GM12891 (cell line): ENCODE measurements at regions not wholly inside any gene's neighbourhood (a gene's known extent, or its start where the extent isn't known, plus 50 kb on each side); places are given as distances from the start of the nearest gene placed in this dataset.

ENCODE experiments used
- DNase-seq: peaks from one replicate; pipeline ENCODE4 v3.0.0; 2011; ENCODE audit warnings: low spot score; ENCODE audit not compliant: insufficient read length
- FAIRE-seq: peaks from 2 replicates; lab custom pipeline; 2011; peaks lifted over from hg19 to GRCh38; lab: Jason Lieb, UNC
- PAX5 ChIP-seq: IDR thresholded peaks from 2 replicates; pipeline ENCODE4 v1.6.1; 2011; ENCODE audit warnings: low read length, moderate library complexity, mild to moderate bottlenecking; ENCODE audit not compliant: insufficient read depth, severe bottlenecking
- POLR2A ChIP-seq: IDR thresholded peaks from 2 replicates; pipeline ENCODE4 v1.6.1; 2011; ENCODE audit warnings: low read depth, low read length, control low read depth
- POLR2AphosphoS5 ChIP-seq: IDR thresholded peaks from 2 replicates; pipeline ENCODE4 v1.6.1; 2011; ENCODE audit warnings: low read depth, low read length, control low read depth
- POU2F2 ChIP-seq: IDR thresholded peaks from 2 replicates; pipeline ENCODE4 v1.6.1; 2011; ENCODE audit warnings: low read depth, mild to moderate bottlenecking, control low read depth, low read length, moderate library complexity
- SPI1 ChIP-seq: IDR thresholded peaks from 2 replicates; pipeline ENCODE4 v1.6.1; 2011; ENCODE audit warnings: low read depth, low read length, control low read depth
- TAF1 ChIP-seq: IDR thresholded peaks from 2 replicates; pipeline ENCODE4 v1.6.1; 2011; ENCODE audit warnings: low read depth, low read length, control low read depth

GRCh38 chr2:5364361-5364760, 327.8 kb upstream of the SOX11 start:
- TF ChIP-seq POU2F2 (no peak), PAX5 (no peak), TAF1 (no peak), POLR2A (no peak), SPI1 (no peak), POLR2AphosphoS5 (no peak)
- DNase-seq (no peak), FAIRE-seq (no peak)

DNA sequence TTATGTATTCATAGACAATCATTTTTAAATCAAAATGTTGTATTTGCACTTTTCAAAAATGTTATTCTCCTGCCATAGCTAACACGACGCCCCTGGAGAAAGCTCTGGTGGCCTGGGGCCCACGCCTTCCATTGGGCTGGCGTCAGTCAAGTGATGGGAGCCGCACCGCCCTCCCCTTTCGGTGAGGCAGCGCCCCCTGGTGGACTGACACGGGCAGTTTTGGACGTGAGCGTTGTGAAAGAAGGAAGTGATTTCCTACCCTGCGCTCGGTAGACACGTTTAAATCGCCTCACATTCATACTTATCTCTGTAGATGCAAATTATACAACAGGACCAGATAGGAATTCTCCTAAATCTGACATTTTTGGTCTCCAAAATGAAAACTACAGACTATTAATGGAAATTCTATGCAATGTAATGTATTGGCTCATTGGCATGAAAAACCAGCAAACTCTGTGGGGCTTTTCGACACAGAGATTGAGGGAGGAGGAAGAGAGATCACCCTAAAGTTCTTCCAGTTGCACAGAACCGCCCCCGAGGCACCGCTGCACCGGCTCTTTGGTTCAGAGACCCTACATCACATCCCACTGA, 326.2 kb upstream of the SOX11 start:
- DNase-seq (peak; percentile 46), FAIRE-seq (peak; percentile 16)
- TF ChIP-seq SPI1 (peak; percentile 69), TAF1 (no peak), PAX5 (no peak), POU2F2 (no peak), POLR2AphosphoS5 (no peak), POLR2A (no peak)

DNA sequence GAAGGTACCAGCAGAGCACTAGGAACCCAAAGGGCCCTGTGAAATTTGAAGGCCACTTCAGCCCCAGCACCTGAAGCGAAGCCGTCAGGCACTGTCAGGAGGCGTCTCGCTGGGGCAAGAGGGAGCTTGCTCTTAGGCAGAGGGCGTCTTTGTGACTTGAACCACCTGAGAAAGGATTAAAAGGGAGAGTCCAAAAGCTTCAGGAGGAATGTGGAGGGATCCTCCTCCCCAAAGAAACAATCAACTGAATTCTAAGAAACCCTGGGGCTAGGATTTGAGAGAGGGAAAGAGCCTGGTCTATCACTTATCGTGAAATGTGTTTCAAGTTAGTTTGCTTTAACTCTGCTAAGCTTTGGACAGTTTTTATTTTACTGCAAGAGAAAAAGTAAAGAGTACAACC, 324.9 kb upstream of the SOX11 start:
- TF ChIP-seq POU2F2 (no peak), PAX5 (no peak), POLR2A (no peak), SPI1 (no peak), TAF1 (no peak), POLR2AphosphoS5 (no peak)
- DNase-seq (no peak), FAIRE-seq (no peak)

DNA sequence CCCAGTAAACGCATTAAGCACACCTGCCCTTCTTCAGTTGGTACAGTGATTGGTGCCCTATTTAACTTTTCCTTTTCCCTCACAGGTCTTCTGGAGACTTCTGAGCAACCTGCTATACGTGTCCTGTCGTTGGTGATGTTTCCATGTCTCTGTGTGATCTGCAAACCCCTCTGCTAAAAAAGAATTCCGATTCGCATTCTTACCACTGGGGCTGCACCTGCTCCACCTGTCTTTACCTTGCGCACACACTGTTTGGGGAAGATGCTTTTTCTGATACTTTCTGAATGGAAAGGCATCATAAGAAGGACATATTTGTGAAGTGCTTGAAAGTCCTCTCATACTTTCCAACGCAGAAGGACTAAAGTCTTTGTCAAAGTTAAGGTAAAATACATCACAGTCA, 323.9 kb upstream of the SOX11 start:
- TF ChIP-seq POLR2AphosphoS5 (no peak), POLR2A (no peak), POU2F2 (no peak), PAX5 (no peak), SPI1 (no peak), TAF1 (no peak)
- DNase-seq (no peak), FAIRE-seq (no peak)

- no peak for FAIRE-seq
- DNase-seq, result no peak
- TF ChIP-seq POLR2AphosphoS5 (no peak), SPI1 (no peak), PAX5 (no peak), TAF1 (no peak), POLR2A (no peak), POU2F2 (no peak)
Measured at GRCh38 chr2:5369510-5369909, 322.7 kb upstream of the SOX11 start.

- DNase-seq, result no peak
- no peak for FAIRE-seq
- no peak for TF ChIP-seq TAF1
- TF ChIP-seq POU2F2, result no peak
- TF ChIP-seq SPI1, result no peak
- no peak for TF ChIP-seq POLR2A
- TF ChIP-seq PAX5, result no peak
- TF ChIP-seq POLR2AphosphoS5, result no peak
Measured at GRCh38 chr2:5370158-5370557, 322.0 kb upstream of the SOX11 start.

- DNase-seq (no peak), FAIRE-seq (no peak)
- no peak for TF ChIP-seq POLR2A
- no peak for TF ChIP-seq PAX5
- no peak for TF ChIP-seq POLR2AphosphoS5
- TF ChIP-seq TAF1, result no peak
- TF ChIP-seq POU2F2, result no peak
- no peak for TF ChIP-seq SPI1
Measured at GRCh38 chr2:5372141-5372540, 320.0 kb upstream of the SOX11 start.

DNA sequence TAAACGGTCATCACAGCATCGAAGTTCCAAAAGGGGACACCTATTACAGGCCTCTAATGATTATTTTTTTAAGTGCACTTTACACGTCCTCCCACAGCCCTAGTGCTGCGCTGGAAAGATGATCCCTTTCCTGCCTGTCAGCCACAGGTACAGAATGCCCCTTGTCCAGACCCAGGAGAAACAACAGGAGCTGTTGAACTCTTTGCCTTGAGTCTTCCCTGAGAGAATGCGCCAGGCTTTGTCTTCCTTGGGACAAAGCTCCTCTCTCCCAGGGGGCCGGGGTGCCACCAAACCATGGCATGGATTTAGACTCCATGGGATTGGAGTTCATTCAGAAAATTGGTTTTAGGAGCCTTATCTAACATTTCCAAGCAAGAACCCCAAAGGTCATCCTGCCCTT, 319.0 kb upstream of the SOX11 start:
- TF ChIP-seq POU2F2, result no peak
- no peak for TF ChIP-seq SPI1
- no peak for TF ChIP-seq POLR2A
- DNase-seq (no peak), FAIRE-seq (no peak)

GRCh38 chr2:5374762-5375161, 317.4 kb upstream of the SOX11 start:
- no peak for FAIRE-seq
- TF ChIP-seq PAX5 (no peak), POLR2A (no peak), POU2F2 (no peak), POLR2AphosphoS5 (no peak), SPI1 (no peak)
- DNase-seq, result no peak

GRCh38 chr2:5377323-5377722, 314.9 kb upstream of the SOX11 start:
- FAIRE-seq (no peak), DNase-seq (no peak)
- TF ChIP-seq TAF1 (no peak), POLR2AphosphoS5 (no peak), POU2F2 (no peak), PAX5 (no peak), SPI1 (no peak), POLR2A (no peak)
